ENCODE measurements at regions not wholly inside any gene's neighbourhood (a gene's known extent, or its start where the extent isn't known, plus 50 kb on each side); places are given as distances from the start of the nearest gene placed in this dataset.
"Not testable (repeated sequence)": the region's sequence is repeated elsewhere in the genome, so short reads cannot be mapped to it uniquely, and the experiment has no call there.

- H3K27ac ChIP-seq (ENCODE audit: low read depth, low read length), result no peak overlapping the region
- WGBS, 3 donors, result 77 to 91% (median 80%) methylated on average over 5 of the region's 5 CpGs
Observed at GRCh38 chr21:35982717-35983116, 77.6 kb downstream of the SETD4 start.

- H3K27ac ChIP-seq (ENCODE audit: low read depth, low read length), result no peak overlapping the region
- 28 to 78% (median 72%) methylated on average over 11 of the region's 11 CpGs for WGBS, 3 donors
Observed at GRCh38 chr21:35981514-35982070, 78.7 kb downstream of the SETD4 start.

GRCh38 chr21:35980821-35981220 lies 79.5 kb downstream of the SETD4 start:
- WGBS, 3 donors, result 61 to 79% (median 77%) methylated on average over 5 of the region's 5 CpGs
- no peak overlapping the region for H3K27ac ChIP-seq (ENCODE audit: low read depth, low read length)

GRCh38 chr21:35977860-35978259 lies 82.5 kb downstream of the SETD4 start:
- WGBS, 3 donors, result 49 to 86% (median 86%) methylated on average over 7 of the region's 7 CpGs

GRCh38 chr21:35976929-35977328 lies 83.4 kb downstream of the SETD4 start:
- WGBS, 3 donors, result 66 to 88% (median 73%) methylated on average over 3 of the region's 3 CpGs
- H3K27ac ChIP-seq (ENCODE audit: low read depth, low read length), result no peak overlapping the region

More at GRCh38 chr21:35977860-35978259, 82.5 kb downstream of the SETD4 start:
- not testable (repeated sequence) for H3K27ac ChIP-seq (ENCODE audit: low read depth, low read length)

GRCh38 chr21:35976481-35976880 lies 83.8 kb downstream of the SETD4 start:
- 68 to 80% (median 69%) methylated on average over 2 of the region's 2 CpGs for WGBS, 3 donors
- no peak overlapping the region for H3K27ac ChIP-seq (ENCODE audit: low read depth, low read length)

GRCh38 chr21:35974775-35975174 lies 85.6 kb downstream of the SETD4 start:
- WGBS, 3 donors, result 31 to 73% (median 70%) methylated on average over 11 of the region's 11 CpGs
- H3K27ac ChIP-seq (ENCODE audit: low read depth, low read length), result no peak overlapping the region

GRCh38 chr21:35971824-35972223 lies 88.5 kb downstream of the SETD4 start:
- no peak overlapping the region for H3K27ac ChIP-seq (ENCODE audit: low read depth, low read length)
- 90 to 93% (median 91%) methylated on average over 1 of the region's 1 CpG for WGBS, 3 donors

- no peak overlapping the region for H3K27ac ChIP-seq (ENCODE audit: low read depth, low read length)
- WGBS, 3 donors, result 45 to 94% (median 73%) methylated on average over 6 of the region's 6 CpGs
Observed at GRCh38 chr21:35969281-35969680, 91.0 kb downstream of the SETD4 start.

GRCh38 chr21:35968564-35968963 lies 91.8 kb downstream of the SETD4 start:
- no peak overlapping the region for H3K27ac ChIP-seq (ENCODE audit: low read depth, low read length)
- WGBS, 3 donors, result 84 to 89% (median 85%) methylated on average over 3 of the region's 3 CpGs

- H3K27ac ChIP-seq (ENCODE audit: low read depth, low read length), result no peak overlapping the region
- WGBS, 3 donors, result 49 to 81% (median 74%) methylated on average over 4 of the region's 4 CpGs
Observed at GRCh38 chr21:35965699-35966098, 94.6 kb downstream of the SETD4 start.

GRCh38 chr21:35963920-35964451 lies 96.3 kb downstream of the SETD4 start:
- 78 to 81% (median 78%) methylated on average over 9 of the region's 9 CpGs for WGBS, 3 donors
- H3K27ac ChIP-seq (ENCODE audit: low read depth, low read length), result no peak overlapping the region

- 81 to 89% (median 87%) methylated on average over 2 of the region's 2 CpGs for WGBS, 3 donors
Observed at GRCh38 chr21:35962917-35963316, 97.4 kb downstream of the SETD4 start.

GRCh38 chr21:35954066-35954465 lies 106.3 kb downstream of the SETD4 start:
- no peak overlapping the region for H3K27ac ChIP-seq (ENCODE audit: low read depth, low read length)
- 49 to 65% (median 64%) methylated on average over 4 of the region's 4 CpGs for WGBS, 3 donors

More at GRCh38 chr21:35962917-35963316, 97.4 kb downstream of the SETD4 start:
- H3K27ac ChIP-seq (ENCODE audit: low read depth, low read length), result no peak overlapping the region

- 22 to 61% (median 54%) methylated on average over 2 of the region's 2 CpGs for WGBS, 3 donors
Observed at GRCh38 chr21:35953597-35953996, 106.7 kb downstream of the SETD4 start.

GRCh38 chr21:35952651-35953340 lies 107.5 kb downstream of the SETD4 start:
- 84 to 92% (median 84%) methylated on average over 2 of the region's 2 CpGs for WGBS, 3 donors
- no peak overlapping the region for H3K27ac ChIP-seq (ENCODE audit: low read depth, low read length)

More at GRCh38 chr21:35953597-35953996, 106.7 kb downstream of the SETD4 start:
- no peak overlapping the region for H3K27ac ChIP-seq (ENCODE audit: low read depth, low read length)

- WGBS, 3 donors, result 83 to 95% (median 94%) methylated on average over 1 of the region's 1 CpG
- H3K27ac ChIP-seq (ENCODE audit: low read depth, low read length), result no peak overlapping the region
Observed at GRCh38 chr21:35948982-35949381, 111.3 kb downstream of the SETD4 start.

- 44 to 78% (median 71%) methylated on average over 6 of the region's 6 CpGs for WGBS, 3 donors
- H3K27ac ChIP-seq (ENCODE audit: low read depth, low read length), result no peak overlapping the region
Observed at GRCh38 chr21:35945089-35945671, 115.1 kb downstream of the SETD4 start.

- WGBS, 3 donors, result 90 to 95% (median 91%) methylated on average over 3 of the region's 3 CpGs
- H3K27ac ChIP-seq (ENCODE audit: low read depth, low read length), result no peak overlapping the region
Observed at GRCh38 chr21:35943752-35944151, 116.6 kb downstream of the SETD4 start.
